Bronchial epithelial cell (primary cell): ENCODE measurements at regions not wholly inside any gene's neighbourhood (a gene's known extent, or its start where the extent isn't known, plus 50 kb on each side); places are given as distances from the start of the nearest gene placed in this dataset.
"Not testable (repeated sequence)": the region's sequence is repeated elsewhere in the genome, so short reads cannot be mapped to it uniquely, and the experiment has no call there.

Experiments
- DNase-seq: peaks from one replicate; pipeline ENCODE4 v3.0.0-alpha.2; 2010; ENCODE audit warnings: low read depth
- FAIRE-seq: peaks from 2 replicates; lab custom pipeline; 2011; peaks lifted over from hg19 to GRCh38; lab: Jason Lieb, UNC
- H3K27me3 ChIP-seq: 2 replicates; pipeline ENCODE4 v1.5.1; 2011; ENCODE audit warnings: low read length; ENCODE audit not compliant: control insufficient read depth, insufficient read depth
- H3K36me3 ChIP-seq: 2 replicates; pipeline ENCODE4 v1.5.1; 2011; ENCODE audit warnings: low read length; ENCODE audit not compliant: control insufficient read depth, insufficient read depth
- H3K4me3 ChIP-seq: 2 replicates; pipeline ENCODE4 v1.5.1; 2011; ENCODE audit warnings: mild to moderate bottlenecking, low read depth, low read length, control low read depth
- CTCF ChIP-seq: IDR thresholded peaks from 2 replicates; pipeline ENCODE4 v1.5.1; 2011; ENCODE audit warnings: mild to moderate bottlenecking, moderate library complexity, low read length, control low read depth, inconsistent platforms; ENCODE audit not compliant: insufficient read depth, severe bottlenecking

DNA sequence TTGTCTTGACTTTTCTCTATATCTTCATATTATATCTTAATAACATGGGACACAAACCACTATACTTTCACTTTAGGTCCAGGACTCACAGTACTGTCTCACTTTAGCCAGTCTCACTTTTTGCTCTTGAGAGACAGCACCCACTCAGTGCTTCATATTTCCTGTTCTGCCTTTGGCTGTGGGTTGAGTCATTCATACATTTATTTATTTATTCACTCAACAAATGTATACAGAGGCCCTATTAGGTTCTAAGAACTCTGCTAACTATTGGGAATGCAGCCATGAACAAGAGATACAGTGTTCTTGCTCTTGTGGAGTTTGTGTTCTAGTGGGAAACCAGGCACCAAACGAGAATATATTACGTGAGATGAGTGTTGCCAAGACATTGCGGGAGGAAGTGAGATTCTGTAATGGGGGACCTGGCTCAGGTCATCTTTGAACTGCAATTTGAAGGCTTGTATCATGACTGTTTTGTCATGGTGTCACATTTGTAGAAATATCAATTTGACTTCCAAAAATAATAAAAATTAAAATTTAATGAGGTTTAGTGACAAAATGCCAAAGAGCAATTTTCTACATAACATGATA is 190.1 kb downstream of the SDHAF3 start:
- H3K4me3 ChIP-seq: no peak overlapping the region
- no peaks in the 10 kb centered on the region for H3K27me3 ChIP-seq
- DNase-seq: peak; percentile 22
- TF ChIP-seq CTCF: no peak
- FAIRE-seq: no peak
- no peaks in the 10 kb centered on the region for H3K36me3 ChIP-seq

DNA sequence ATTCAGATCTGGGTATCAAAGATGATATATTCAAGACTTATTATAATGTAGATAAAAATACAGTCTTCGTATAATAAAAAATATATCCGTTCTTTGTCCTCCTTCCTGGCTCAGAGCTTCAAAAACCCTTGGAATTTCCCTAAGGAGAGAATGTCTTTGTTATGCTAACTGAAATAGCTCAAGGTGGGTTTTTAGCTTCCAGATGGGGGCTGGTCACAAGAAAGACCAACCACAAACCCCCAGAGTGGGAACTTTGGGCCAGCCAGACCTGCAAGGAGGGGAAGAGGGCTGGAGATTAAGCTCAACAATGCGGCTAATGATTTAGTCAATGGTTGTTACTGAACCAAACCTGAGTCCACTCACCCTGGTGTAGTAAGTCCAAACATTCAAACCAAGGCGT is 196.4 kb downstream of the SDHAF3 start:
- no peaks in the 10 kb centered on the region for H3K36me3 ChIP-seq
- no peak for TF ChIP-seq CTCF
- H3K27me3 ChIP-seq: no peaks in the 10 kb centered on the region
- H3K4me3 ChIP-seq: no peak overlapping the region
- FAIRE-seq: no peak
- DNase-seq: no peak

DNA sequence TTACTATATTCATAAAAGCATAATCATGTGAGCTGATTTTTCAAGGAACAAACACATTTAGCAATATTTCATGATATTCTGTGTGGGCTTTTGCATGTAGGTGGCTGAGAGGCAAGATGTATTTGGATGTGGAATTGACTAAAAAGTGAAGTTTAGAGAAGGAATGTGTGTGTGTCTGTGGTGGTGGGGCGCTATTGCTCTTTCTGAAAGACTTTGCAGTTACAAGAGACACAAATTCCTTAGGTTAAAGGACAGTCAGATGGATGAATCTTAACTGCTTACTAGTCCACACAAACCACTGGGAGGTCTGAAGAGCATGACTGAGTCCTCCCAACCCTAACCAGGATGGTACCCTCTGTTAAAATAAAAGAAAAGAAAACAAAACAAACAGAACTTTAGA is 200.1 kb downstream of the SDHAF3 start:
- no peak for DNase-seq
- Histone ChIP-seq H3K36me3 (no peaks in the 10 kb centered on the region), H3K4me3 (no peak overlapping the region), H3K27me3 (no peaks in the 10 kb centered on the region)
- FAIRE-seq: no peak
- TF ChIP-seq CTCF: no peak

- DNase-seq, H3K27me3 ChIP-seq, H3K4me3 ChIP-seq, H3K36me3 ChIP-seq, FAIRE-seq: not testable (repeated sequence)
Observed at GRCh38 chr7:97329871-97330270, 212.4 kb downstream of the SDHAF3 start.

- TF ChIP-seq CTCF: no peak
- H3K4me3 ChIP-seq: no peak overlapping the region
- H3K36me3 ChIP-seq: no peaks in the 10 kb centered on the region
- FAIRE-seq: no peak
- DNase-seq: no peak
- H3K27me3 ChIP-seq: no peaks in the 10 kb centered on the region
Observed at GRCh38 chr7:97337849-97338248, 220.4 kb downstream of the SDHAF3 start.

GRCh38 chr7:97342512-97342911 is 225.0 kb downstream of the SDHAF3 start:
- Histone ChIP-seq H3K36me3 (no peaks in the 10 kb centered on the region), H3K4me3 (no peak overlapping the region), H3K27me3 (no peaks in the 10 kb centered on the region)
- TF ChIP-seq CTCF: no peak
- FAIRE-seq: no peak
- no peak for DNase-seq
